GM06990 (cell line): ENCODE measurements at regions not wholly inside any gene's neighbourhood (a gene's known extent, or its start where the extent isn't known, plus 50 kb on each side); places are given as distances from the start of the nearest gene placed in this dataset.

Experiments
- DNase-seq: peaks from one replicate; pipeline ENCODE4 v3.0.0-alpha.2; 2011; ENCODE audit not compliant: insufficient read length; ENCODE audit errors: extremely low read depth
- H3K27me3 ChIP-seq: replicated peaks from 2 replicates; pipeline ENCODE4 v1.6.0; 2011; ENCODE audit warnings: low read length; ENCODE audit not compliant: control insufficient read depth, insufficient read depth
- H3K36me3 ChIP-seq: 2 replicates; pipeline ENCODE4 v1.5.1; 2011; ENCODE audit warnings: low read length; ENCODE audit not compliant: control insufficient read depth, insufficient read depth
- H3K4me3 ChIP-seq: replicated peaks from 2 replicates; pipeline ENCODE4 v1.5.1; 2011; ENCODE audit warnings: low read depth, mild to moderate bottlenecking, control low read depth, low read length
- TF ChIP-seq, protein P1 (sequence below): IDR thresholded peaks from 2 replicates; pipeline ENCODE4 v1.5.1; 2011; ENCODE audit warnings: low read length, control low read depth, mild to moderate bottlenecking, inconsistent platforms; ENCODE audit not compliant: insufficient read depth, poor library complexity, severe bottlenecking

DNA sequence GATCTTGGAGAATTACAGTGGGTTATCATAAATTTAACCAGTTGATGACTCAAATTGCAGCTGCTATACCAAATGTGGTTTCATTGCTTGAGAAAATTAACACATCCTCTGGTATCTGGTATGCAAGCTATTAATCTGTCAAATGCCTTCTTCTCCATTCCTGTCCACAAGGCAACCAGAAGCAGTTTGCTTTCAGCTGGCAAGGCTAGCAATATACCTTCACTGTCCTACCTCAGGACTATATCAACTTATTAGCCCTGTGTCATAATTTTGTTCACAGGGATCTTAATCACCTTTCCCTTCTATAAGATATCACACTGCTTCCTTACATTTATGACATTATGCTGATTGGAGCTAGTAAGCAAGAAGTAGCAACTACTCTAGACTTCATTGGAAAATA, 110.0 kb upstream of the GPC3 start:
- H3K27me3 ChIP-seq = no peaks in the 10 kb centered on the region
- TF ChIP-seq, protein P1, sequence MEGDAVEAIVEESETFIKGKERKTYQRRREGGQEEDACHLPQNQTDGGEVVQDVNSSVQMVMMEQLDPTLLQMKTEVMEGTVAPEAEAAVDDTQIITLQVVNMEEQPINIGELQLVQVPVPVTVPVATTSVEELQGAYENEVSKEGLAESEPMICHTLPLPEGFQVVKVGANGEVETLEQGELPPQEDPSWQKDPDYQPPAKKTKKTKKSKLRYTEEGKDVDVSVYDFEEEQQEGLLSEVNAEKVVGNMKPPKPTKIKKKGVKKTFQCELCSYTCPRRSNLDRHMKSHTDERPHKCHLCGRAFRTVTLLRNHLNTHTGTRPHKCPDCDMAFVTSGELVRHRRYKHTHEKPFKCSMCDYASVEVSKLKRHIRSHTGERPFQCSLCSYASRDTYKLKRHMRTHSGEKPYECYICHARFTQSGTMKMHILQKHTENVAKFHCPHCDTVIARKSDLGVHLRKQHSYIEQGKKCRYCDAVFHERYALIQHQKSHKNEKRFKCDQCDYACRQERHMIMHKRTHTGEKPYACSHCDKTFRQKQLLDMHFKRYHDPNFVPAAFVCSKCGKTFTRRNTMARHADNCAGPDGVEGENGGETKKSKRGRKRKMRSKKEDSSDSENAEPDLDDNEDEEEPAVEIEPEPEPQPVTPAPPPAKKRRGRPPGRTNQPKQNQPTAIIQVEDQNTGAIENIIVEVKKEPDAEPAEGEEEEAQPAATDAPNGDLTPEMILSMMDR = no peak
- no peak overlapping the region for H3K4me3 ChIP-seq
- no peak for DNase-seq
- no peaks in the 10 kb centered on the region for H3K36me3 ChIP-seq

DNA sequence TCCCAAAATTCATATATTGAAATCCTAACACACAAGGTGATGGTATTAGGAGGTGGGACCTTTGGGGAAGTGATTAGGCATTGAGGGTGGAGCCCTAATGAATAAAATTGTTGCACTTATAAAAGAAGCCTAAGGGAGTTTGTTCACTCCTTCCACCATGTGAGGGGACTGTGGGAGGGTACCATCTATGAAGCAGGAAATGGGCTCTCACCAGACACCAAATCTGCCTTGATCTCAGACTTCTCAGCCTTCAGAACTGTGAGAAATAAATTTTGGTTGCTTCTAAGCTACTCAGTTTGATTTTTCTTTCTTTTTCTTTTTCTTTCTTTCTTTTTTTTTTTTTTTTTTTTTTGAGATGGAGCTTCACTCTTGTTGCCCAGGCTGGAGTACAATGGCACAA, 116.2 kb upstream of the GPC3 start:
- H3K4me3 ChIP-seq = no peak overlapping the region
- TF ChIP-seq, protein P1 = no peak
- H3K27me3 ChIP-seq = no peaks in the 10 kb centered on the region
- no peaks in the 10 kb centered on the region for H3K36me3 ChIP-seq
- no peak for DNase-seq

DNA sequence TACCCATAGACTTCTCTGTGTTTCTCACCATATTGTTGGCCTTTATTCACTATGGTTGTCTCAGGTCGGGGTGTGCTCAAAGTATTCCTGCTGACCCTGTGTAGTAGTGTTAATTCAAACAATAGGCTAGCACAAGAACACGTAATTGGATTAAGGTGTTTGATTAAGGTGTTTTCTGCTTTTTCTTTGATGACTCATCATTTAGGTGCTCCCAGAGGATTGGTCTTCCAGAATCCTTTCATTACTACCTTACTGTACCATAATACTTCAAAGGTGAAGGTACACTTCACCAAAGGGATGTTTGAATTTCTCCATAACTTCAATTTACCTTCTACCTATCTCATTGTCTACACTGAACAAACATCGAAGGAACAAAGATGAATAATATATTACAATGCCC, 121.7 kb upstream of the CCDC160 start:
- DNase-seq = no peak
- Histone ChIP-seq H3K27me3 (no peaks in the 10 kb centered on the region), H3K4me3 (no peak overlapping the region), H3K36me3 (no peaks in the 10 kb centered on the region)
- TF ChIP-seq, protein P1 = no peak

DNA sequence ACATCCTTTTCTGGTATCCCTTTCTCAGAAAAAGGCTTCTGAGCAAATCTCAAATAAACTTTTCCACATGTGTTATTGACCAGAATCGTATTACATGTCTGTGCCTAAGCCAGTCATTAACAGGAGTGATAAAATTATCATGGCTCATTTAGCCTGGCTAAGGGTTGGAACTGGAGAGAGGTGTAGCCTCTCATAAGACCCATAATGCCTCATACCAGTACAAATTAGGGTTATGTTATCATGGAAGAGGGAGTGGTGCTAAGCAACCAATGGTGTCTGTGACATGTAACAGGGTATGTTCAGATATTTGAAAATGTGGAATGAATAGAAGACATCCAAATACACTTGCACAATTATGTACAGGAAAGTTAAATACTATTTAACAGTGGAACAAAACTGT, 99.6 kb upstream of the CCDC160 start:
- H3K27me3 ChIP-seq = no peaks in the 10 kb centered on the region; the same call in 1 of the 2 replicates
- DNase-seq = no peak
- TF ChIP-seq, protein P1 = no peak

DNA sequence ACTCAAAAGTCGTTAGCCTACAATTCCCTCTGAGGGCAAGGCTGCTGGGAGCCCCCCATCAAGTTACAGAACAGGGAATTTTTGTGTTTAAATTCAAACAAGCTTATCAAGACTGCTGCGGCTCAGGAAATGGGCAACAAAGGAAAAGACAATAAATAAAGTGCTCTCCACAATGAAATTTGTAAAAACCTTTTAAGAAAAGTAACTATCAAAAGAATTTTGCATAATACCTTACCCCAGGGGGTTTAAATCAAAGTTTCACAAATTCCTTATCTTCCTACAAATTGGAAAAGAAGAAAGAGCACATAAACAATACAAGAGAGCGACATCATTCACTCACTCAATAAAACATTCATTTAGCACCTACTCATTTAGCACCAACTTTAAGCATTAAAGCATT, 97.9 kb upstream of the CCDC160 start:
- TF ChIP-seq, protein P1 = no peak
- Histone ChIP-seq H3K4me3 (no peak overlapping the region), H3K36me3 (no peaks in the 10 kb centered on the region), H3K27me3 (no peaks in the 10 kb centered on the region; the same call in 1 of the 2 replicates)
- no peak for DNase-seq

More for the DNA sequence above, 99.6 kb upstream of the CCDC160 start:
- H3K36me3 ChIP-seq = no peaks in the 10 kb centered on the region
- H3K4me3 ChIP-seq = no peak overlapping the region

DNA sequence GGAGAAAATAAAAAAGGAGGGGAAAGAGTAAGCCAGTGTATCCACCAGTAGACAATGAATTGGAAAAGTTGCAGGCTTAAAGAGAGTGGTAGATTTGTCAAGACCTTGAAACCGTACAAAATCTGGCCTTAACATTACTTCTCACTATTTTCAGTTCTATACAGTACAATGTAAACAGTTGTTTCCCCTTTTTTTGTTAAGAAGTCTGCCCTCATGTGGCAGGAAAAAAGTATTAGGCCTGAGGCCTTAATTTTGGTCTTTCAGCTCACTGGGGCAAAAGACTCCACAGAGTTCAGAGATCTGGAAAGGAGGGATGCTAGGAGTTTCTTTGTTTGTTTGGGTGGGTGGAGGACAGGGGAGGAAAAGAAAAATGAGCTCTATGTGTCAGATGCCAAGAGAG, 92.8 kb upstream of the CCDC160 start:
- no peak overlapping the region for H3K4me3 ChIP-seq
- TF ChIP-seq, protein P1 = peak; percentile 53
- H3K36me3 ChIP-seq = no peaks in the 10 kb centered on the region
- no peaks in the 10 kb centered on the region for H3K27me3 ChIP-seq
- DNase-seq = no peak
